Glutamatergic neuron (in vitro differentiated cells): ENCODE measurements at regions not wholly inside any gene's neighbourhood (a gene's known extent, or its start where the extent isn't known, plus 50 kb on each side); places are given as distances from the start of the nearest gene placed in this dataset.

Experiments used
- DNase-seq: peaks from one replicate; pipeline ENCODE4 v3.0.0; 2022
- H3K27ac Mint-ChIP-seq: one replicate; pipeline ENCODE4 v1.8.0; 2020; ENCODE audit warnings: mild to moderate bottlenecking, mixed read lengths, inconsistent platforms; ENCODE audit not compliant: unreplicated experiment
- H3K27me3 Mint-ChIP-seq: one replicate; pipeline ENCODE4 v1.8.0; 2020; ENCODE audit warnings: mild to moderate bottlenecking, moderate library complexity, mixed read lengths, inconsistent platforms; ENCODE audit not compliant: unreplicated experiment
- H3K36me3 Mint-ChIP-seq: one replicate; pipeline ENCODE4 v1.8.0; 2020; ENCODE audit warnings: mild to moderate bottlenecking, mixed read lengths, inconsistent platforms; ENCODE audit not compliant: unreplicated experiment
- H3K4me1 Mint-ChIP-seq: one replicate; pipeline ENCODE4 v1.8.0; 2020; ENCODE audit warnings: mild to moderate bottlenecking, low read depth, mixed read lengths, inconsistent platforms; ENCODE audit not compliant: unreplicated experiment
- H3K4me3 Mint-ChIP-seq: one replicate; pipeline ENCODE4 v1.8.0; 2020; ENCODE audit warnings: mild to moderate bottlenecking, mixed read lengths, inconsistent platforms; ENCODE audit not compliant: unreplicated experiment
- H3K9me3 Mint-ChIP-seq: one replicate; pipeline ENCODE4 v1.8.0; 2020; ENCODE audit warnings: mild to moderate bottlenecking, moderate library complexity, mixed read lengths, inconsistent platforms; ENCODE audit not compliant: unreplicated experiment
- CTCF ChIP-seq: fragments of 200-600 bp; sonication (generic); IDR thresholded peaks from one replicate; pipeline ENCODE4 v1.5.0; 2021; ENCODE audit not compliant: partially characterized antibody, unreplicated experiment

- no peak for DNase-seq
- no peaks in the 10 kb centered on the region for H3K27me3 Mint-ChIP-seq
- H3K27ac Mint-ChIP-seq: no peak overlapping the region
- no peaks in the 10 kb centered on the region for H3K36me3 Mint-ChIP-seq
- H3K4me3 Mint-ChIP-seq: no peak overlapping the region
- TF ChIP-seq CTCF: no peak
- no peaks in the 10 kb centered on the region for H3K4me1 Mint-ChIP-seq
- no peaks in the 10 kb centered on the region for H3K9me3 Mint-ChIP-seq
These were observed 312.9 kb upstream of the RASGRP1 start for GRCh38 chr15:38877471-38877870.

DNA sequence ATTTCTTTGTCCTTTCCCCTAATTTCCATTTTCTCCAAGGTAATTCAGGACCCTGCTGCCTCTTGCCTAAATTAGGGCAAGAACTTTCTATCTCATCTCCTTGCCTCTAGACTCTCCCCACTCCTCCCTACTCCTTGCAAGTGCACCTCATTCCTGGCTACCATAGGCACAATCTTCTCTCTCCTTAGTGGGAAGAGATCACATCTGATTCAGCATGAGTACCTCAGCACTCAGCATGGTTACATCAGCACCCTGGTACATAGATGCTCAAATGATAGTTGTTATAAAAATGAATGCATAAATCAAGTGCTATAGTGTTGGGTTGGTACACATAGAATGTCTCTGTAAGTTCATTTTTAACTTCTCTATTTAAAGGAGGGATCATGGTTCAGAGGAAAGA, 313.4 kb upstream of the RASGRP1 start:
- Mint-ChIP-seq H3K4me3 (no peak overlapping the region), H3K27me3 (no peaks in the 10 kb centered on the region), H3K27ac (no peak overlapping the region), H3K36me3 (no peaks in the 10 kb centered on the region), H3K9me3 (no peaks in the 10 kb centered on the region), H3K4me1 (no peaks in the 10 kb centered on the region)
- TF ChIP-seq CTCF: no peak
- no peak for DNase-seq

GRCh38 chr15:38878926-38879325, 314.3 kb upstream of the RASGRP1 start:
- no peaks in the 10 kb centered on the region for H3K36me3 Mint-ChIP-seq
- TF ChIP-seq CTCF: no peak
- DNase-seq: no peak
- H3K4me3 Mint-ChIP-seq: no peak overlapping the region
- no peaks in the 10 kb centered on the region for H3K27me3 Mint-ChIP-seq
- no peak overlapping the region for H3K27ac Mint-ChIP-seq
- H3K9me3 Mint-ChIP-seq: no peaks in the 10 kb centered on the region
- no peaks in the 10 kb centered on the region for H3K4me1 Mint-ChIP-seq

GRCh38 chr15:38879909-38880471, 315.4 kb upstream of the RASGRP1 start:
- Mint-ChIP-seq H3K4me1 (no peaks in the 10 kb centered on the region), H3K27me3 (no peaks in the 10 kb centered on the region), H3K27ac (no peak overlapping the region), H3K4me3 (no peak overlapping the region), H3K9me3 (no peaks in the 10 kb centered on the region), H3K36me3 (no peaks in the 10 kb centered on the region)
- DNase-seq: no peak
- no peak for TF ChIP-seq CTCF

- Mint-ChIP-seq H3K4me3 (no peak overlapping the region), H3K27me3 (no peaks in the 10 kb centered on the region), H3K4me1 (no peaks in the 10 kb centered on the region), H3K27ac (no peak overlapping the region), H3K36me3 (no peaks in the 10 kb centered on the region), H3K9me3 (no peaks in the 10 kb centered on the region)
- TF ChIP-seq CTCF: no peak
- DNase-seq: no peak
These were observed 317.6 kb upstream of the RASGRP1 start for GRCh38 chr15:38882221-38882620.
